DOHH2 (cell line): ENCODE measurements at regions not wholly inside any gene's neighbourhood (a gene's known extent, or its start where the extent isn't known, plus 50 kb on each side); places are given as distances from the start of the nearest gene placed in this dataset.

Experiments
- H3F3A ChIP-seq: fragments of 200-600 bp; sonication (generic), shearing (Covaris generic); 2 replicates; pipeline ENCODE4 v1.6.0; 2016; ENCODE audit warnings: antibody characterized with exemption, mild to moderate bottlenecking; ENCODE audit not compliant: control insufficient read depth, insufficient read depth
- H3K27ac ChIP-seq: fragments of 200-600 bp; sonication (generic); 2 replicates; pipeline ENCODE4 v1.5.1; 2014; ENCODE audit warnings: low read depth, mild to moderate bottlenecking, low read length, moderate library complexity
- H3K27me3 ChIP-seq: fragments of 200-600 bp; sonication (generic); 2 replicates; pipeline ENCODE4 v1.6.1; 2014; ENCODE audit warnings: mild to moderate bottlenecking, low read length, mixed read lengths; ENCODE audit not compliant: control insufficient read depth
- H3K36me3 ChIP-seq: fragments of 200-600 bp; sonication (generic); 2 replicates; pipeline ENCODE4 v1.6.1; 2014; ENCODE audit warnings: mild to moderate bottlenecking, low read length, moderate library complexity, mixed read lengths; ENCODE audit not compliant: control insufficient read depth
- H3K4me1 ChIP-seq: fragments of 200-600 bp; sonication (generic); 2 replicates; pipeline ENCODE4 v1.6.1; 2014; ENCODE audit warnings: mild to moderate bottlenecking, low read length, mixed read lengths; ENCODE audit not compliant: control insufficient read depth
- H3K4me2 ChIP-seq: fragments of 200-600 bp; sonication (generic); 2 replicates; pipeline ENCODE4 v1.6.0; 2014; ENCODE audit warnings: mild to moderate bottlenecking, low read length, moderate library complexity
- H3K4me3 ChIP-seq: fragments of 200-600 bp; sonication (generic); 2 replicates; pipeline ENCODE4 v1.5.1; 2014; ENCODE audit warnings: mild to moderate bottlenecking, low read length, mixed read lengths
- H3K79me2 ChIP-seq: fragments of 200-600 bp; sonication (generic); 2 replicates; pipeline ENCODE4 v1.6.1; 2014; ENCODE audit warnings: mild to moderate bottlenecking, low read length, mixed read lengths; ENCODE audit not compliant: control insufficient read depth
- H3K9me2 ChIP-seq: fragments of 200-600 bp; sonication (generic); replicated peaks from 2 replicates; pipeline ENCODE4 v1.6.1; 2014; ENCODE audit warnings: mild to moderate bottlenecking, low read length, mixed read lengths; ENCODE audit not compliant: control insufficient read depth
- H3K9me3 ChIP-seq: fragments of 200-600 bp; sonication (generic); 2 replicates; pipeline ENCODE4 v1.6.1; 2014; ENCODE audit warnings: antibody characterized with exemption, low read length, mixed read lengths; ENCODE audit not compliant: control insufficient read depth, insufficient read depth
- H4K20me1 ChIP-seq: fragments of 200-600 bp; sonication (generic); 2 replicates; pipeline ENCODE4 v1.6.0; 2014; ENCODE audit warnings: low read depth, mild to moderate bottlenecking, antibody characterized with exemption, low read length, moderate library complexity; ENCODE audit not compliant: control insufficient read depth, insufficient read depth
- CTCF ChIP-seq: fragments of 200-600 bp; sonication (generic); IDR thresholded peaks from one replicate; pipeline ENCODE4 v1.5.1; 2014; ENCODE audit warnings: antibody characterized with exemption, mild to moderate bottlenecking, low read depth, low read length; ENCODE audit not compliant: poor library complexity, severe bottlenecking
- EZH2phosphoT487 ChIP-seq: fragments of 200-600 bp; sonication (generic); IDR thresholded peaks from 2 replicates; pipeline ENCODE4 v1.6.1; 2017; ENCODE audit warnings: borderline replicate concordance, mild to moderate bottlenecking, antibody characterized with exemption, low read length, moderate library complexity, mixed read lengths

DNA sequence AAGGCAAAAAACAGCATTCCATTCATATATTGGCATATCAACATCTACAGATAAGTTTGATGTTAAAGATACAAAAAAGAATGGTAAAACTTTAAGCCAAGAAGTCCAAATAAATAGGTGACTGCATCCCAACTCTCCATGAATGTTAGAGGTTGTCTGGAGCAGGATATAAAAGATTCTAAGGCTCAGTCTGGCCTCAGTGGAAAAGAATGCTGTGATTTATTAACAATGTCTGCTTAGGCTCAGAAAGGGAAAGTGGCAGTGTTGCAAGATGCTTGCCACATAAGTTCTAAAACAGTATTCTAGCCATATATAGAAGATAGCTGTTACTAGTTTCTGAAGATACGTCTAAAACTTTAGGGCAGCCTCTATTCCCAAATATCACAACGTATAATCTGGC lies 179.8 kb upstream of the NBEA start:
- H3K9me2 ChIP-seq: no peaks in the 10 kb centered on the region

DNA sequence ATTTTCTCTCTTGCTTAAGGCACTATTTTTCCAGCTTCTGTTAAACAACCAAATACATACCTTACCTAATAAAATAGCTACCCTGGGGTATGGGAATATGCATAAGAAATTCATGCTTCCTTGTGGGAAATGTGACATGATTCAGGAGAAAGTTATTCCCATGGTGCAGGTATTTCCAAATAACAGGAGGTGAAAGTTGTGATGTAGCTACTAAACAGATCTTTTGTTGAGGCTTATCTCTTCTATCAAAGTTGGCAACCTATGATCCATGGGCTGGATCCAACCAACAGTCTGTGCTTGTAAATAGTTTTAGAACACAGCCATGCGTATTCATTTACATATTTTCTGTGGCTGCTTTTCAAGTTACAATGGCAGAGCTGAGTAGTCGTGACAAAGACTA lies 177.8 kb upstream of the NBEA start:
- Histone ChIP-seq H3K4me3 (no peak overlapping the region), H3F3A (no peaks in the 10 kb centered on the region), H3K27me3 (no peaks in the 10 kb centered on the region), H3K36me3 (no peaks in the 10 kb centered on the region), H3K4me1 (no peaks in the 10 kb centered on the region), H3K4me2 (no peak overlapping the region), H3K9me2 (no peaks in the 10 kb centered on the region), H3K79me2 (no peaks in the 10 kb centered on the region), H4K20me1 (no peaks in the 10 kb centered on the region), H3K27ac (no peak overlapping the region), H3K9me3 (no peaks in the 10 kb centered on the region)
- TF ChIP-seq CTCF (no peak), EZH2phosphoT487 (no peak)

More for the DNA sequence above, 179.8 kb upstream of the NBEA start:
- Histone ChIP-seq H4K20me1 (no peaks in the 10 kb centered on the region), H3K36me3 (no peaks in the 10 kb centered on the region), H3K79me2 (no peaks in the 10 kb centered on the region), H3K9me3 (no peaks in the 10 kb centered on the region), H3F3A (no peaks in the 10 kb centered on the region), H3K4me1 (no peaks in the 10 kb centered on the region), H3K4me3 (no peak overlapping the region), H3K27me3 (no peaks in the 10 kb centered on the region), H3K4me2 (no peak overlapping the region), H3K27ac (no peak overlapping the region)
- TF ChIP-seq CTCF (no peak), EZH2phosphoT487 (no peak)

DNA sequence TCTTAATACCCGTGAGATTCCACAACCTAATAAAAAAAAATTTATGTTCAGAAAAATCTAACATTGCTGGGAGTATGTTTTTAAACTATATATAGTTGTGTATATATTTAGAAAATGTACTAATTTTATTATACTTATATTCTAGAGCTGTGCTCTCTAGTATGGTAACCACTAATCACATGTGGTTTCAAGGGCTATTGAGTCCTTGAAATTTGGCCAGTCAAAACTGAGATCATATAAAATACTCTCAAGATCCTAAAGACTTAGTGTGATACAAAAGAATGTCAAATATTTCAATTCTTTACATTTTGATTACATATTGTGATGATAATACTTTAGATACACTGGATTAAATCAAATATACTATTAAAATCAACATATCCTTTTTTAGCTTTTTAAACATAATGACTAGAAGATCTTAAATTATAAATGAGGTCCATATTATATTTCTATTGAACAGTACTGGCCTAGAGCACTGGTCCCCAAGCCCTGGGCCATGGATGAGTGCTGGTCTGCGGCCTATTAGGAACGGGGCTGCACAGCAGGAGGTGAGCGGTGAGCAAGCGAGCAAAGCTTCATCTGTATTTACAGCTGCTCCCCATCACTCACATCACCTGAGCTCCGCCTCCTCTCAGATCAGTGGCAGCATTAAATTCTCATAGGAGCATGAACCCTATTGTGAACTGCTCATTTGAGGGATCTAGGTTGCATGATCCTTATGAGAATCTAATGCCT lies 176.5 kb upstream of the NBEA start:
- Histone ChIP-seq H3F3A (no peaks in the 10 kb centered on the region), H3K4me2 (no peak overlapping the region), H3K36me3 (no peaks in the 10 kb centered on the region), H4K20me1 (no peaks in the 10 kb centered on the region), H3K27ac (no peak overlapping the region), H3K9me2 (no peaks in the 10 kb centered on the region), H3K79me2 (no peaks in the 10 kb centered on the region), H3K4me1 (no peaks in the 10 kb centered on the region), H3K27me3 (no peaks in the 10 kb centered on the region), H3K9me3 (no peaks in the 10 kb centered on the region), H3K4me3 (no peak overlapping the region)
- TF ChIP-seq EZH2phosphoT487: no peak
- TF ChIP-seq CTCF: no peak
